ENCODE measurements at regions not wholly inside any gene's neighbourhood (a gene's known extent, or its start where the extent isn't known, plus 50 kb on each side); places are given as distances from the start of the nearest gene placed in this dataset.

GRCh38 chr2:146143971-146144370, 1624.1 kb upstream of the ZEB2 start:
- Histone ChIP-seq H3K36me3 (ENCODE audit: control insufficient read depth in 3 of 3, insufficient read depth in 3 of 3, low read length in 3 of 3) (no peaks in the 10 kb centered on the region), H3K27me3 (ENCODE audit: control insufficient read depth in 3 of 3, insufficient read depth in 3 of 3, low read length in 3 of 3) (no peaks in the 10 kb centered on the region), H3K4me1 (ENCODE audit: control insufficient read depth in 3 of 3, insufficient read depth in 3 of 3, low read length in 3 of 3) (no peaks in the 10 kb centered on the region), H3K9me3 (ENCODE audit: control insufficient read depth in 3 of 3, low read length in 3 of 3) (no peaks in the 10 kb centered on the region), H3K9ac (ENCODE audit: low read depth in 1 of 3, low read length in 3 of 3) (no peak overlapping the region), H3K27ac (ENCODE audit: low read depth, low read length) (no peak overlapping the region), H3K4me3 (ENCODE audit: low read length in 3 of 3) (no peak overlapping the region)

- Histone ChIP-seq H3K9ac (ENCODE audit: low read depth in 1 of 3, low read length in 3 of 3) (no peak overlapping the region), H3K27ac (ENCODE audit: low read depth, low read length) (no peak overlapping the region), H3K4me1 (ENCODE audit: control insufficient read depth in 3 of 3, insufficient read depth in 3 of 3, low read length in 3 of 3) (no peaks in the 10 kb centered on the region)
Measured at GRCh38 chr2:146138820-146139219, 1618.9 kb upstream of the ZEB2 start.

DNA sequence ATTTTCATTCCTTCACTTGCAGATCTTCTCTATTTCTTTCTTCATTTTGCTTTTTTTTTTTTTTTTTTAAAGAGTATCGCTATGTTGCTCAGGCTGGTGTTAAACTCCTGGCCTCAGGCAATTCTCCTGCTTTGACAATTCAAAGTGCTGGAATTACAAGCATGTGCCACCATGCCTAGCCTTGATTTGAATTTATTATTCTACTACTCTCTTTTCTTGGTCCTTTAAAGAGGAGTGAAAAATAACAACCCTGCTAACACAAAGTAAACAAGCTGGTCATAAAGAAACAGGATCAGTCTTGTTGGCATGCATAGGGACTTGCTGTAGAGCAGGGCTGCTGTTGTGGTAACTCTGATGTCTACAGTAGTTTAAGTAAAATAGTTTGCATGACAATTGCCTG, 1615.3 kb upstream of the ZEB2 start:
- Histone ChIP-seq H3K27me3 (ENCODE audit: control insufficient read depth in 3 of 3, insufficient read depth in 3 of 3, low read length in 3 of 3) (no peaks in the 10 kb centered on the region), H3K9ac (ENCODE audit: low read depth in 1 of 3, low read length in 3 of 3) (no peak overlapping the region), H3K4me1 (ENCODE audit: control insufficient read depth in 3 of 3, insufficient read depth in 3 of 3, low read length in 3 of 3) (no peaks in the 10 kb centered on the region), H3K4me3 (ENCODE audit: low read length in 3 of 3) (no peak overlapping the region), H3K9me3 (ENCODE audit: control insufficient read depth in 3 of 3, low read length in 3 of 3) (no peaks in the 10 kb centered on the region), H3K27ac (ENCODE audit: low read depth, low read length) (no peak overlapping the region), H3K36me3 (ENCODE audit: control insufficient read depth in 3 of 3, insufficient read depth in 3 of 3, low read length in 3 of 3) (no peaks in the 10 kb centered on the region)

More at GRCh38 chr2:146138820-146139219, 1618.9 kb upstream of the ZEB2 start:
- no peaks in the 10 kb centered on the region for H3K9me3 ChIP-seq (ENCODE audit: control insufficient read depth in 3 of 3, low read length in 3 of 3)
- no peaks in the 10 kb centered on the region for H3K36me3 ChIP-seq (ENCODE audit: control insufficient read depth in 3 of 3, insufficient read depth in 3 of 3, low read length in 3 of 3)
- no peak overlapping the region for H3K4me3 ChIP-seq (ENCODE audit: low read length in 3 of 3)
- no peaks in the 10 kb centered on the region for H3K27me3 ChIP-seq (ENCODE audit: control insufficient read depth in 3 of 3, insufficient read depth in 3 of 3, low read length in 3 of 3)

- no peaks in the 10 kb centered on the region for H3K9me3 ChIP-seq (ENCODE audit: control insufficient read depth in 3 of 3, low read length in 3 of 3)
- H3K36me3 ChIP-seq (ENCODE audit: control insufficient read depth in 3 of 3, insufficient read depth in 3 of 3, low read length in 3 of 3) = no peaks in the 10 kb centered on the region
- H3K27ac ChIP-seq (ENCODE audit: low read depth, low read length) = no peak overlapping the region
- H3K4me1 ChIP-seq (ENCODE audit: control insufficient read depth in 3 of 3, insufficient read depth in 3 of 3, low read length in 3 of 3) = no peaks in the 10 kb centered on the region
- H3K9ac ChIP-seq (ENCODE audit: low read depth in 1 of 3, low read length in 3 of 3) = no peak overlapping the region
- H3K4me3 ChIP-seq (ENCODE audit: low read length in 3 of 3) = no peak overlapping the region
- no peaks in the 10 kb centered on the region for H3K27me3 ChIP-seq (ENCODE audit: control insufficient read depth in 3 of 3, insufficient read depth in 3 of 3, low read length in 3 of 3)
Measured at GRCh38 chr2:146131785-146132184, 1611.9 kb upstream of the ZEB2 start.

- Histone ChIP-seq H3K4me3 (ENCODE audit: low read length in 3 of 3) (no peak overlapping the region), H3K4me1 (ENCODE audit: control insufficient read depth in 3 of 3, insufficient read depth in 3 of 3, low read length in 3 of 3) (no peaks in the 10 kb centered on the region), H3K36me3 (ENCODE audit: control insufficient read depth in 3 of 3, insufficient read depth in 3 of 3, low read length in 3 of 3) (no peaks in the 10 kb centered on the region), H3K9me3 (ENCODE audit: control insufficient read depth in 3 of 3, low read length in 3 of 3) (no peaks in the 10 kb centered on the region), H3K9ac (ENCODE audit: low read depth in 1 of 3, low read length in 3 of 3) (no peak overlapping the region), H3K27me3 (ENCODE audit: control insufficient read depth in 3 of 3, insufficient read depth in 3 of 3, low read length in 3 of 3) (no peaks in the 10 kb centered on the region), H3K27ac (ENCODE audit: low read depth, low read length) (no peak overlapping the region)
Measured at GRCh38 chr2:146131048-146131447, 1611.1 kb upstream of the ZEB2 start.

GRCh38 chr2:146130290-146130689, 1610.4 kb upstream of the ZEB2 start:
- Histone ChIP-seq H3K27ac (ENCODE audit: low read depth, low read length) (no peak overlapping the region), H3K9ac (ENCODE audit: low read depth in 1 of 3, low read length in 3 of 3) (no peak overlapping the region), H3K4me1 (ENCODE audit: control insufficient read depth in 3 of 3, insufficient read depth in 3 of 3, low read length in 3 of 3) (no peaks in the 10 kb centered on the region), H3K4me3 (ENCODE audit: low read length in 3 of 3) (no peak overlapping the region), H3K9me3 (ENCODE audit: control insufficient read depth in 3 of 3, low read length in 3 of 3) (no peaks in the 10 kb centered on the region), H3K27me3 (ENCODE audit: control insufficient read depth in 3 of 3, insufficient read depth in 3 of 3, low read length in 3 of 3) (no peaks in the 10 kb centered on the region), H3K36me3 (ENCODE audit: control insufficient read depth in 3 of 3, insufficient read depth in 3 of 3, low read length in 3 of 3) (no peaks in the 10 kb centered on the region)

GRCh38 chr2:146129231-146129630, 1609.3 kb upstream of the ZEB2 start:
- Histone ChIP-seq H3K4me3 (ENCODE audit: low read length in 3 of 3) (no peak overlapping the region), H3K9ac (ENCODE audit: low read depth in 1 of 3, low read length in 3 of 3) (no peak overlapping the region), H3K36me3 (ENCODE audit: control insufficient read depth in 3 of 3, insufficient read depth in 3 of 3, low read length in 3 of 3) (no peaks in the 10 kb centered on the region), H3K4me1 (ENCODE audit: control insufficient read depth in 3 of 3, insufficient read depth in 3 of 3, low read length in 3 of 3) (no peaks in the 10 kb centered on the region), H3K27me3 (ENCODE audit: control insufficient read depth in 3 of 3, insufficient read depth in 3 of 3, low read length in 3 of 3) (no peaks in the 10 kb centered on the region), H3K9me3 (ENCODE audit: control insufficient read depth in 3 of 3, low read length in 3 of 3) (no peaks in the 10 kb centered on the region), H3K27ac (ENCODE audit: low read depth, low read length) (no peak overlapping the region)

DNA sequence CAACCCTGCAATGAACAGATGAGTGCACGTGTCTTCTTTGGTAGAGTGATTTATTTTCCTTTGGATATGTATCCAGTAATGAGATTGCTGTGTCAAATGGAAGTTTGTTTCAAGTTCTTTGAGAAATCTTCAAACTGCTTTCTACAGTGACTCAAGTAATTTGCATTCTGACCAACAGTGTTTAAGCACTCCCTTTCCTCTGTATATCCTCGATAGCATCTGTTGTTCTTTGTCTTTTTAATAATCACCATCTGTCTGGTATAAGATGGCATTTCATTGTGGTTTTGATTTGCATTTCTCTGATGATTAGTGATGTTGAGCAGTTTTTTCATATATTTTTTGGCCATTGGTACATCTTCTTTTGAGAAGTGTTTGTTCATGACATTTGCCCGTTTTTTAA, 1608.3 kb upstream of the ZEB2 start:
- Histone ChIP-seq H3K4me3 (ENCODE audit: low read length in 3 of 3) (no peak overlapping the region), H3K27me3 (ENCODE audit: control insufficient read depth in 3 of 3, insufficient read depth in 3 of 3, low read length in 3 of 3) (no peaks in the 10 kb centered on the region), H3K9me3 (ENCODE audit: control insufficient read depth in 3 of 3, low read length in 3 of 3) (no peaks in the 10 kb centered on the region), H3K9ac (ENCODE audit: low read depth in 1 of 3, low read length in 3 of 3) (no peak overlapping the region), H3K36me3 (ENCODE audit: control insufficient read depth in 3 of 3, insufficient read depth in 3 of 3, low read length in 3 of 3) (no peaks in the 10 kb centered on the region), H3K4me1 (ENCODE audit: control insufficient read depth in 3 of 3, insufficient read depth in 3 of 3, low read length in 3 of 3) (no peaks in the 10 kb centered on the region), H3K27ac (ENCODE audit: low read depth, low read length) (no peak overlapping the region)

DNA sequence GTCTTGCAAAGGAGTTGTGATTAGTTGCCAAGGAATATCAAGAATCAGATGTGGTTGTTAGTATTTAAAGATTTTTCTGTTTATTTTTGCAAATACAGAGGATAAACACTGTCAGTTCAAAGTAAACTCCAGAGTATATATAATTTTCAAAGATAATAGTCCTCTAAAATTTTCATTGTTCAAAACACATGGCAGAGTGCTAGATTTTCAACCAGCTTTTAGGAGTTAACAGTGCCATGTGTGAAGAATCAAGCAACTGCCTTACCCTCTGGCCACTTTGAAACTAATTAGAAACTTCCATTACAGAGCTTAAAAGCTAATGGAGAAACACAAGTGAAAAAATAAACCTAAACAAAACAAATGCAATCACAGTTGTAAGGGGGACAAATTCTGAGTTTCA, 1605.6 kb upstream of the ZEB2 start:
- H3K9ac ChIP-seq (ENCODE audit: low read depth in 1 of 3, low read length in 3 of 3) = no peak overlapping the region
- no peaks in the 10 kb centered on the region for H3K9me3 ChIP-seq (ENCODE audit: control insufficient read depth in 3 of 3, low read length in 3 of 3)
- no peaks in the 10 kb centered on the region for H3K27me3 ChIP-seq (ENCODE audit: control insufficient read depth in 3 of 3, insufficient read depth in 3 of 3, low read length in 3 of 3)
- H3K36me3 ChIP-seq (ENCODE audit: control insufficient read depth in 3 of 3, insufficient read depth in 3 of 3, low read length in 3 of 3) = no peaks in the 10 kb centered on the region
- H3K4me1 ChIP-seq (ENCODE audit: control insufficient read depth in 3 of 3, insufficient read depth in 3 of 3, low read length in 3 of 3) = no peaks in the 10 kb centered on the region
- no peak overlapping the region for H3K4me3 ChIP-seq (ENCODE audit: low read length in 3 of 3)
- no peak overlapping the region for H3K27ac ChIP-seq (ENCODE audit: low read depth, low read length)

DNA sequence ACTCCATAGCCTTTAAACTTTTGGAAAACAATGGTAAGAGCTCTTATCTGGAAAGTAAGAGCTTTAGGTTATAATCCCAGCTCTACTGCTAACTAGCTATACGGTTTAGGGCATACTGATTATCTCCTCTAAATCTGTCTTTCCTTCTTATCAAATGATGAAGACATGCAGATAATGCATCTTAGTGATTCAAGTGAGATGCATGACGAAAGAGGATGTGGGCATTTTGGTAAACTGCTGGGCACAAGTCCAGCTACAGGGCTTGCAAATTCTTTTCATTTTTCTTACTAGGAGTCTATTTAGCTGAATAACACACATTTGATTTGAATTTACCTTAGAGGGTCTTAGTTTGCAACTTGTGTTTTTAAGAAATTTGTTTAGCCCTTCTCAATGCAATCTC, 1604.8 kb upstream of the ZEB2 start:
- Histone ChIP-seq H3K27ac (ENCODE audit: low read depth, low read length) (no peak overlapping the region), H3K27me3 (ENCODE audit: control insufficient read depth in 3 of 3, insufficient read depth in 3 of 3, low read length in 3 of 3) (no peaks in the 10 kb centered on the region), H3K9ac (ENCODE audit: low read depth in 1 of 3, low read length in 3 of 3) (no peak overlapping the region), H3K4me1 (ENCODE audit: control insufficient read depth in 3 of 3, insufficient read depth in 3 of 3, low read length in 3 of 3) (no peaks in the 10 kb centered on the region), H3K36me3 (ENCODE audit: control insufficient read depth in 3 of 3, insufficient read depth in 3 of 3, low read length in 3 of 3) (no peaks in the 10 kb centered on the region), H3K9me3 (ENCODE audit: control insufficient read depth in 3 of 3, low read length in 3 of 3) (no peaks in the 10 kb centered on the region), H3K4me3 (ENCODE audit: low read length in 3 of 3) (no peak overlapping the region)

DNA sequence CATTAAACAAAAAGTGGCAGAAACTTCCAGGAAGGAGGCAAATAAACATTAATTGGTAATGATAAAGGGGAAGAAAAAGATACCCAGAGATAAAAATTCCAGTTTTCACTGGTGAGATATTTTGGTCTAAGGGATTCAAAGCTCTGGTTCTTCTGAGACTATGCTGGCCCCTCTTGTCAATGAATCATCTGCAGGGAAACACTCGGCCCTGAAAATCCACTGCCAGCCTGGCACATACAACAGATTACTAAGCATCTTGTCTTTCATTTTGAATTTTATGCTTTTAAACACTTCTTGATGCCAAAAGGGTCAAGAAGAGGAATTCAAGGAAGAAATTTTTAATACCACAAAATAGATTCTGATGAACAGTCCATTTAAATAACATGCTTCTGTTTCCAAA, 1603.8 kb upstream of the ZEB2 start:
- H3K27me3 ChIP-seq (ENCODE audit: control insufficient read depth in 3 of 3, insufficient read depth in 3 of 3, low read length in 3 of 3) = no peaks in the 10 kb centered on the region
- H3K9me3 ChIP-seq (ENCODE audit: control insufficient read depth in 3 of 3, low read length in 3 of 3) = no peaks in the 10 kb centered on the region
- no peaks in the 10 kb centered on the region for H3K4me1 ChIP-seq (ENCODE audit: control insufficient read depth in 3 of 3, insufficient read depth in 3 of 3, low read length in 3 of 3)
- no peak overlapping the region for H3K27ac ChIP-seq (ENCODE audit: low read depth, low read length)
- H3K4me3 ChIP-seq (ENCODE audit: low read length in 3 of 3) = no peak overlapping the region
- no peak overlapping the region for H3K9ac ChIP-seq (ENCODE audit: low read depth in 1 of 3, low read length in 3 of 3)
- no peaks in the 10 kb centered on the region for H3K36me3 ChIP-seq (ENCODE audit: control insufficient read depth in 3 of 3, insufficient read depth in 3 of 3, low read length in 3 of 3)

Measured in skeletal muscle tissue (tissue), 3 donors.